ENCODE measurements at regions not wholly inside any gene's neighbourhood (a gene's known extent, or its start where the extent isn't known, plus 50 kb on each side); places are given as distances from the start of the nearest gene placed in this dataset.
"Not testable (repeated sequence)": the region's sequence is repeated elsewhere in the genome, so short reads cannot be mapped to it uniquely, and the experiment has no call there.

DNA sequence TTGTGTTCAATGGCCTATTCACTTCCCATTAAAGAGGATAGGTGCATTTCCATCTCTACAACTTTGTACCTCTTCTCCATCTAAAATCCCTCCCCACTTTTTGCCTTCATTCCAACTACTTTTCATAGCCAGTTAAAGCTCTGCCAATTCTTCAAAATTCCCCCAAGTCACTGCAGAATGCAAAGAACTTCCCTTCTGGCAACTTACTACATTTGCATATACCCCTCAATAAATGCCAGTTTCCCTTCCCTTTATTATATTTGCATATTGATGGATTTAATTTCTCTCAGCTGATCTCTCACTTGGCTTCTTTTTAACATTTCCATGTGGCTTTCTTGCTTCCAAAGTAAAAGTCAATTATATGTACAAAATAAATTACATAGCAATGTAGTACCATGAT lies 393.4 kb downstream of the HACE1 start:
- Mint-ChIP-seq H3K4me3 (no peak overlapping the region), H3K4me1 (peaks cover under 1% of the 10 kb centered on the region), H3K36me3 (no peaks in the 10 kb centered on the region), H3K27me3 (no peaks in the 10 kb centered on the region), H3K9me3 (no peaks in the 10 kb centered on the region), H3K27ac (no peak overlapping the region)
- no peak for DNase-seq

DNA sequence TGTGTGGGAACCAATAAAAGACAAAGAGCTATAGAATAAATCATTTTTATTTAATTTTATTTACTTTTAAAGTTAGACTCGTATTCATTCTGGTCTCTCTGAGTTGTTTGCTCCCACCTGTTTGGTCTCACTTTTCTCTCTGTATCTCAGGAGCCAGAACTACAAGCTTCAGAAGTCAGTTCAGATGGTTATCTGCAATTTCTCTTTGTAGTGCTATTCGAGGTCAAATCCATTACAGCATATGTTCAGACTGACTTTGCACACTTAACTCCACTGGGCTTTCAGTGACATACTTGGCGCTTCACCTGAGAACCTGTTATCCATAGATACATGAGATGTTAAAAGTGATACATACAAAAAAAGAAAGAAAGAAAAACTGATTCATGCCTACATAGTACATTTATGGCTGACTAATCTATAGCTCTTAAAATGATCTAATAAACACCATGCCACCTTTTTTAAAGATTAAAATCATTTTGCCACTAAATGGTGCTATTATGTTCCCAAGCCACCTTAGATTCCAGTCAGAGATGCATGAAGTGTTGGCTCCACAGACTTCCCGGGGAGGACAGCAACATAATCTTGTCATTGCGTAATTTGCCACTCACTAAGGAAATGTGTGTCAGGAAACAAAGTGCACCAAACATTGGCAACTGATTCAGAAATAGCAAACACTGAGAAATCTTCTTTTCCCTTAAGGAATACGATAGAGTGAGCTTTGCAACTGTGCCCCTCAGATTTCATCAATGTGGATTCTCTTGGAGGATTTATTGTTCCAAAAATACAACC lies 396.7 kb downstream of the HACE1 start:
- H3K36me3 Mint-ChIP-seq = no peaks in the 10 kb centered on the region
- H3K27me3 Mint-ChIP-seq = no peaks in the 10 kb centered on the region
- H3K9me3 Mint-ChIP-seq = no peaks in the 10 kb centered on the region
- no peak for DNase-seq
- peaks cover 3% of the 10 kb centered on the region for H3K4me1 Mint-ChIP-seq
- no peak overlapping the region for H3K27ac Mint-ChIP-seq
- no peak overlapping the region for H3K4me3 Mint-ChIP-seq

DNA sequence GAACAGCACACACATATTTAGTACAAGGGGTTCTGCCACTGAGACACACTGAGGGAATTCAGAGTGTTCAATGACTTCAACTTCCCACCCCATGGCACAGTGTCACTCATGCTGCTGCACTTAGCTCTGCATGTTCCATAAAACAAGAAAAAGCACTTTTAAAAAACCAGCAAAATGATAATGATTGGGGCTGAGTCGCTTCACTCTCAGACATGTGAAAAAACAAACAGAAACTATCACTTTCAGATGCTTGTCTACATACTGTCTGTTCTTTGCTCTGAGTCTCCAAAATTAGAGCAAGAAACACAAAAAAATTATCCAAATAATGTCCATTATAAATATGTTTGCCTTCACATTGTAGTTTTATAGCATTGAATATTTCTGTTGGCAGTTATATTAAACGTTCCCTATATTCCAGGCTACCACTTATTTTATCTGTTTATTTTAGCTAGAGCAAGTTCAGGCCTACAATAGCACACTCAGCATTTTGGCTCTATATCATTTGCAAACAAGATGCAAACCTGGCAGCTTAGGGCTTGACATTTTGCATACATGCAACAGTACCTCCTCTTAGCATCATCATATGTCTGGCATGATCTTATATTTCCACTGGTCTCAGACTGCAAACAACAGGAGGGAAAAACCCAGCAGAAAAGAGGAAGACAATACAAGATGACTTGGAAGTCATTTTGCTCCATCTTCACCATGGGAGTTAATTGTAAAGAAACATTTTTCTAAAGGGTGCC lies 398.8 kb downstream of the HACE1 start:
- Mint-ChIP-seq H3K27me3 (no peaks in the 10 kb centered on the region), H3K4me3 (no peak overlapping the region), H3K4me1 (peaks cover 3% of the 10 kb centered on the region), H3K27ac (no peak overlapping the region), H3K36me3 (no peaks in the 10 kb centered on the region), H3K9me3 (no peaks in the 10 kb centered on the region)
- no peak for DNase-seq

DNA sequence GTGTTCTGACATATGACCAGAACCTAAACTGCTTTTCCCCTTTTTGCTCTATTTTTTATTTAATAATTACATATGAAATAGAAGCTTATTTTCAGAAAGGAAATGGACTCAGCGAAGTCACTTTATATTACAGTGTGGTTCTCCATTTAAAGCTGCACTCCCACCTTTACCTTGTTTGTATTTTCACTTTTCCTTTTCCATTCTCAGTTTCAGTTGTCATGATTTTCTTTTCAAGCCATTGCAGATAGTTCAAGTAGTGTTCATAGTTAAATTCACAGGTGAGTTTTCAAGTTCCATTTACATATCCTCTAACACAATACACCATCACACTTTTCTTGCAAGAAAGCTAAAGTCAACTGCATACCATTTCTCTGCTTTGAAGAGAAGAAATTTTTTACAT lies 400.2 kb downstream of the HACE1 start:
- no peak for DNase-seq
- H3K36me3 Mint-ChIP-seq = no peaks in the 10 kb centered on the region
- H3K4me1 Mint-ChIP-seq = peaks cover 3% of the 10 kb centered on the region
- no peaks in the 10 kb centered on the region for H3K9me3 Mint-ChIP-seq
- H3K4me3 Mint-ChIP-seq = no peak overlapping the region
- H3K27ac Mint-ChIP-seq = no peak overlapping the region
- H3K27me3 Mint-ChIP-seq = no peaks in the 10 kb centered on the region

DNA sequence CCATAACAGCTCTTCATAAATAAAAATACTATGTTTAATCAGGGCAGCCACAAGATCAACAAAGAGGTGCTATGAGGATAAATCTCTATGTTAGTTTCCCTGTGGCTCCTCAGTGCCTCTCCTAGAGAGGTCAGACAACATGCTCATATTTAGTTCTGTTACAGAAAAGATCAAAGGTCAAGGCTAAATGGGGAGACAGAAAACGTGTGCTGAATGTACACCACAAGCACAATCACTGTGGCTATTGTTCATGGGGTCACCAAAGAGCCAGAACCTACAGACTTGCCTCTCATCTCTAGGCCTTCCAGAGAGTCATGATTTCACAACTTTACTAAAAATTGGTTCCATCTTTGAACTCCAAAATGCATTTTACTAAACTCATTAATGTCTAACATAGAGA lies 409.8 kb downstream of the HACE1 start:
- Mint-ChIP-seq H3K27ac (no peak overlapping the region), H3K4me3 (no peak overlapping the region)

DNA sequence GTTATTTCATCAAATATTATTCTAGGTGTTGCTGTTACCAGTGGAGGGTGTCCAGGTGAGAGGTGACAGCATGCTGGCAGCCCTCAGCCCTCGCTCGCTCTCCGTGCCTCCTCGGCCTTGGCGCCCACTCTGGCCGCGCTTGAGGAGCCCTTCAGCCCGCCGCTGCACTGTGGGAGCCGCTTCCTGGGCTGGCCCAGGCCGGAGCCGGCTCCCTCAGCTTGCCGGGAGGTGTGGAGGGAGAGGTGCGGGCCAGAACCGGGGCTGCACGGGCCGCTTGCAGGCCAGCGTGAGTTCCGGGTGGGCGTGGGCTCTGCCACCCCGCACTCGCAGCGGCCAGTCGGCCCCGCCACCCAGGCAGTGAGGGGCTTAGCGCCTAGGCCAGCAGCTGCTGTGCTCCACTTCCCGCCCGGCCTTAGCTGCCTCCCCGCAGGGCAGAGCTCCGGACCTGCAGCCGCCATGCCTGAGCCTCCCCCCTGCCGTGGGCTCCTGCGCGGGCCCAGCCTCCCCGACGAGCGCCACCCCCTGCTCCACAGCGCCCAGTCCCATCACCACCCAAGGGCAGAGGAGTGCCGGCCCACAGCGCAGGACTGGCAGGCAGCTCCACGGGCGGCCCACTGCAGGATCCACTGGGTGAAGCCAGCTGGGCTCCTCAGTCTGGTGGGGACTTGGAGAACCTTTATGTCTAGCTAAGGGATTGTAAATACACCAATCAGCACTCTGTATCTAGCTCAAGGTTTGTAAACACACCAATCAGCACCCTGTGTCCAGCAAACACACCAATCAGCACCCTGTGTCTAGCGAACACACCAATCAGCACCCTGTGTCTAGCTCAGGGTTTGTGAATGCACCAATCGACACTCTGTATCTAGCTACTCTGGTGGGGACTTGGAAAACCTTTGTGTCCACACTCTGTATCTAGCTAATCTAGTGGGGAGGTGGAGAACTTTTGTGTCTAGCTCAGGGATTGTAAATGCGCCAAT lies 413.3 kb downstream of the HACE1 start:
- not testable (repeated sequence) for DNase-seq, H3K4me3 Mint-ChIP-seq, H3K9me3 Mint-ChIP-seq, H3K4me1 Mint-ChIP-seq, H3K27me3 Mint-ChIP-seq, H3K36me3 Mint-ChIP-seq, H3K27ac Mint-ChIP-seq

More for the DNA sequence above, 409.8 kb downstream of the HACE1 start:
- Mint-ChIP-seq H3K36me3 (no peaks in the 10 kb centered on the region), H3K27me3 (no peaks in the 10 kb centered on the region), H3K4me1 (no peaks in the 10 kb centered on the region), H3K9me3 (no peaks in the 10 kb centered on the region)
- no peak for DNase-seq

DNA sequence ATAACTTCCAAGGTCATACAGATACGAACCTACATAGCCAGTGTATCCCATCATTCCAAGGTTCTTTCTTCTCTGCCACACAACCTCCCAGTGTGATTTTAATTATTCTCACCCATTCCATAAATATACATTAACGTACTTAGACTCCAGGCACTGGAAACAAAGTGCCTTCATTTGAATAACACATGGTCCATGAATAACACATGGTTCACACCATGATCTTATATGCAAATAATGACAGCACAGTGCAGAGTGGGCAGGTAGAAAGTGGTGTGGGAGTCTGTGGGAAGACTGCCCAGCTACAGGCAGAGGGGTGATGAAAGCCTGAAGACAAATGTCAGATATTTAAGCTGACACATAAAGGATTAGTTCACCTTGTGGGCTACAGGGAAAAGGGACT lies 425.2 kb downstream of the HACE1 start:
- Mint-ChIP-seq H3K27ac (no peak overlapping the region), H3K27me3 (peaks cover 2% of the 10 kb centered on the region), H3K9me3 (peaks cover 3% of the 10 kb centered on the region), H3K4me1 (no peaks in the 10 kb centered on the region), H3K4me3 (no peak overlapping the region), H3K36me3 (no peaks in the 10 kb centered on the region)
- DNase-seq = no peak

DNA sequence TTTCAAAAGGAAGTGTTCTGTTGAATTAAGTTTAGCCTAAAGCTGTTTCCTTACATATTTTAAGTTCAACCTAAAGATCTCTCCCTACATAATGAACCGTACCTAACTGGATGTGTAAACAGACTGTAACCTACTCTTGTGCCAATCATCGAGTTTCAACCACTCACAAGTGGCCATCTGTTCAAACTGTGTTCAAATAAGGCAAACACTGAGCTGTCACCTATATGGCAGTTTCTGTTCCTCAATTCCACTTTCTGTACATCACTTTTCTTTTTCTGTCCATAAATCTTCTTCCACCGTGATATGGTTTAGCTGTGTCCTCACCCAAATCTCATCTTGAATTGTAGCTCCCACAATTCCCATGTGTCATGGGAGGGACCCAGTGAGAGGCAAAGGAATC lies 428.6 kb downstream of the HACE1 start:
- H3K9me3 Mint-ChIP-seq = peaks cover 3% of the 10 kb centered on the region
- no peaks in the 10 kb centered on the region for H3K36me3 Mint-ChIP-seq
- peaks cover 3% of the 10 kb centered on the region for H3K27me3 Mint-ChIP-seq
- DNase-seq = no peak
- no peak overlapping the region for H3K4me3 Mint-ChIP-seq
- no peak overlapping the region for H3K27ac Mint-ChIP-seq
- no peaks in the 10 kb centered on the region for H3K4me1 Mint-ChIP-seq

DNA sequence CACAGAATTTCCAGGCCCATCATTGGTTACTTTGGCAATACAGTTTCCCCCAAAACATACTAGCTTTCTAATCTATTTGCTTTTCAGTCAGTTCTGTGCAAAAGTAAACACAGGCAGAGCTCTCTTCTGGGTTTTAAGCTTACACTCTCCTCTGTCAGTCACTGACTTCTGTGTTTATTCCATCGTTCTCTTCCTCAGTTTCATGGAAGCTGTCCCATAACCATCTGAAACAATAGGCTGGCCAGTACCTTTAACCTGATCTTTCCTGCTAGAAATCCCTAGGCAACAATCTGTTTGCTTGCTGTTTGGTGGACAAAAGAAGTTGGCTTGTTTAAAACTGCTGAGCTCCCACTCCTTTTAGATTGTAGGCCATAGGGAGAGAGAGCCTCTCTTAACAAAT lies 431.5 kb downstream of the HACE1 start:
- no peaks in the 10 kb centered on the region for H3K4me1 Mint-ChIP-seq
- no peaks in the 10 kb centered on the region for H3K36me3 Mint-ChIP-seq
- H3K27me3 Mint-ChIP-seq = peaks cover 3% of the 10 kb centered on the region
- peaks cover 4% of the 10 kb centered on the region for H3K9me3 Mint-ChIP-seq
- H3K4me3 Mint-ChIP-seq = no peak overlapping the region
- no peak overlapping the region for H3K27ac Mint-ChIP-seq
- DNase-seq = no peak

DNA sequence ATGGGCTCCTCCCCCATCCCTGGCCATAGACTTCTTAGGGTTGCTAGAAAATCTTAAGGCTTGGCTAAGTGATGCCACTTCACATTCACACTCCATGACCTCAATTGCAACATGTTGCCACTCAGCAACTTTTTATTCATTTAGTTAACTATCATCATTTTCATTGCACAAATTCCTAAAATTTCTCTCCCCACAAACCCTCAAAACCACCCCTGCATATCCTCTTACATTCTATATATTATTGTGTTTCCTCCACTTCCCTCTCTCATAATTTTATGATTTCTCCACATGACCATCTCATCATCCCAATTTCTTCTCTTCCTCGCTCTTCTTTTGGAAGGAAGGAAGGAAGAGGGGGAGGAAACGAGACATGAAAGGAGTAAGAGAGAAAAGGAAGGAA lies 436.0 kb downstream of the HACE1 start:
- no peak for DNase-seq
- Mint-ChIP-seq H3K27me3 (no peaks in the 10 kb centered on the region), H3K4me1 (no peaks in the 10 kb centered on the region), H3K4me3 (no peak overlapping the region), H3K27ac (no peak overlapping the region), H3K9me3 (peaks cover 1% of the 10 kb centered on the region), H3K36me3 (no peaks in the 10 kb centered on the region)

DNA sequence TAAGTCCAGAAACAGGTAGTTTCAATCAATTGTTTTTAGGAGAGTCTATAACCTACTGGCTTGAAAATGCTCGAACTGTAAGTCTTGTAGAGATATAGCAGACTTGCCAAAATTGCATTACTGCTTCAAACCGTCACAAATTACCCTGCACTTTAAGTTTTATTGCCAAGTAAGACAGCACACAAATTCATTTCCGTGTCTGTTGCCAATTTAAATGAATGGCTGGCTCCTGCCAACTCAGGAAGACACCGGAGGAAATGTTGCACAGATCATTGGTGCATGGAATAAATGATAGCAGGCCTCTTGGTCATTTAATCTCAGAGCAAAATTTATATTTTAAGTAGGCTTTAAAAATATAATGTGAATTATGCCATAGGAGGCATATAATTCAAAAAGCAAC lies 438.1 kb downstream of the HACE1 start:
- H3K4me1 Mint-ChIP-seq = no peaks in the 10 kb centered on the region
- H3K27ac Mint-ChIP-seq = no peak overlapping the region
- no peak for DNase-seq
- H3K4me3 Mint-ChIP-seq = no peak overlapping the region
- peaks cover 1% of the 10 kb centered on the region for H3K9me3 Mint-ChIP-seq
- H3K36me3 Mint-ChIP-seq = no peaks in the 10 kb centered on the region
- peaks cover 5% of the 10 kb centered on the region for H3K27me3 Mint-ChIP-seq

DNA sequence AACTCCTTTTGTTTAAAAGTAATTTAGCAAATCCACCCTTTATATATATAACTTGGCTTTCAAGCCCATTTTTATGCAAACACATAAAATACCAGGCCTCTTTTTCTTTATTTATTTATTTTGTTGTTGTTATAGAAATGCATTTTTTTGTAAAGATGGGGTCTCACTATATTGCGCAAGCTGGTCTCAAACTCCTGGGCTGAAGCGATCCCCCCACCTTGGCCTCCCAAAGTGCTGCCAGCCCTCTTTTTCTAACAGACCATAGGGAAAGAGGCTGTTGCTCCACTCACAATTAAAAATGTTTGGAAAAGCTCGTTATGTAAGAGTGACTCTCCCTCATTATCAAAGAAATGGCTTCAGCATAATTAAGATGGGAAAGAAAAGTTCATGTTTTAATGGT lies 440.9 kb downstream of the HACE1 start:
- H3K4me3 Mint-ChIP-seq = no peak overlapping the region
- no peak for DNase-seq
- no peaks in the 10 kb centered on the region for H3K36me3 Mint-ChIP-seq
- no peaks in the 10 kb centered on the region for H3K4me1 Mint-ChIP-seq
- no peak overlapping the region for H3K27ac Mint-ChIP-seq
- peaks cover 5% of the 10 kb centered on the region for H3K27me3 Mint-ChIP-seq
- no peaks in the 10 kb centered on the region for H3K9me3 Mint-ChIP-seq

DNA sequence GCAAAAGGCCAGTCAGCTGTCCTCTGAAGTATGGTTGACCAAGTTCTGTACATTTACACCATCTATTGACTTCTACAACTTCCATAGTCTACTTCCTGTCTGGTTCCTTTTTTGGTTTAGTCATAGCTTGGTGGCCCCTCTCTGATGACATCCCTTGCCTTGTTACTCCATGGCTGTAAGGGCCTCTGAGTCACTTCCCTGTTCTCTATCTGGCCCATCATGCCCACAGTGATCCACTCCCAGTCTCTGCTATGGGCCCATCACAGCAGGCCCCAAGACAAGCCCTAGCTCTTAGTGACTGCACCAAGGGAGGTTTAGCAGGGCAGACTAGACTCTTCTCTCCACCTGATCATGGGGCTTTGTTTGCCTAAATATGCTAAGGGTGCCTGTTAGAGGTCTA lies 441.6 kb downstream of the HACE1 start:
- no peak for DNase-seq

DNA sequence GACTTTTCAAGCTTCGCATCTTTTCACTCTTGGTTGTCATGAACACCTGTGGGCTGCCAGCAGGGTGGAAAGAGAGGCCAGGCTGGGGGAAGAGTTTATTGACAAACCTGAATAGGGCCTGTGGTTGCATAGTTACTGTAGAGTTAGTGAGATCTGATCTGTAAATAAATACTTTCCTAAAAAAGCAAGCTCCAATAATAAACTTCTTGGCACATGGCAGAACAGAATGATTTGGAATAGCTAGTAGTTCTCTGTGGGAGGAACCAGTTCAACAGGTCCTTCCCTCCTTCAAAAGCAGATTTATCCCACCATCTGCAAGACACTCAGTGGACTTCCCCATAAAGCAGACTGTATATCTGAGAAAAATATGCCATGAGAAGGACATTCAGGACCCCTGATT lies 445.0 kb downstream of the HACE1 start:
- Mint-ChIP-seq H3K27ac (no peak overlapping the region), H3K36me3 (no peaks in the 10 kb centered on the region), H3K27me3 (peaks cover 5% of the 10 kb centered on the region), H3K4me3 (no peak overlapping the region), H3K9me3 (no peaks in the 10 kb centered on the region), H3K4me1 (no peaks in the 10 kb centered on the region)
- no peak for DNase-seq

More for the DNA sequence above, 441.6 kb downstream of the HACE1 start:
- Mint-ChIP-seq H3K36me3 (no peaks in the 10 kb centered on the region), H3K4me1 (no peaks in the 10 kb centered on the region), H3K27me3 (peaks cover 5% of the 10 kb centered on the region), H3K27ac (no peak overlapping the region), H3K4me3 (no peak overlapping the region), H3K9me3 (no peaks in the 10 kb centered on the region)

DNA sequence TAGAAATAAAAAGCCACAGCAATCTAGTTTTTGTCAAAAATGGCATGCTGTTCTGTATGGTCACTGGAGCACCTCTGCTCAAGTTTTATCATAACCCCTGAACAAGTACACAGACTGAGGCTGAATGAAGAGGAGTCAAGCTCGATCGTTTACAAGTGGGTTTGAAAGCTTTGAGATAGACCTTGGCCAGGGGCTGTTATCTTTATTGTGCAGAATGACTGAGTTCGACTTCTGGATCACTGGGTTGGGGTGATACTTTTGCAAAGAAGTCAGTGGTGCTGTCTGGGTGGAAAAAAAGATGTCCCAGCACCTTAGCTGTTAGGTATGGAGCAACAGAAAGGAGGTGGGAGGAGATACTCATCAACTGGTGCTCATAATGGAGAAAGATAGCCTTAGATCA lies 446.0 kb downstream of the HACE1 start:
- no peak for DNase-seq
- Mint-ChIP-seq H3K27me3 (peaks cover 5% of the 10 kb centered on the region), H3K4me3 (no peak overlapping the region), H3K27ac (no peak overlapping the region), H3K4me1 (no peaks in the 10 kb centered on the region), H3K9me3 (no peaks in the 10 kb centered on the region), H3K36me3 (no peaks in the 10 kb centered on the region)

Data from activated naive CD8-positive, alpha-beta T cell treated with anti-CD3 and anti-CD28 coated beads for 36 hours (primary cell).